Endodermal cell (in vitro differentiated cells): ENCODE measurements at regions not wholly inside any gene's neighbourhood (a gene's known extent, or its start where the extent isn't known, plus 50 kb on each side); places are given as distances from the start of the nearest gene placed in this dataset.

Experiments
- DNase-seq: peaks from one replicate; pipeline ENCODE4 v3.0.0-alpha.2; 2017
- H3K27ac ChIP-seq: 2 replicates; pipeline ENCODE4 v1.5.1; 2013; ENCODE audit warnings: mild to moderate bottlenecking, low read depth, low read length, moderate library complexity
- H3K27me3 ChIP-seq: 2 replicates; pipeline ENCODE4 v1.6.1; 2013; ENCODE audit warnings: mild to moderate bottlenecking, low read length, moderate library complexity; ENCODE audit not compliant: insufficient read depth, control insufficient read depth, poor library complexity, severe bottlenecking
- H3K36me3 ChIP-seq: 2 replicates; pipeline ENCODE4 v1.7.0; 2013; ENCODE audit warnings: mild to moderate bottlenecking, low read length, moderate library complexity; ENCODE audit not compliant: control insufficient read depth, insufficient read depth
- H3K4me1 ChIP-seq: one replicate; pipeline ENCODE4 v1.7.0; 2013; ENCODE audit warnings: low read length; ENCODE audit not compliant: control insufficient read depth, insufficient read depth
- H3K4me3 ChIP-seq: 2 replicates; pipeline ENCODE4 v1.5.1; 2013; ENCODE audit warnings: mild to moderate bottlenecking, low read length, moderate library complexity
- H3K9ac ChIP-seq: 2 replicates; pipeline ENCODE4 v1.6.1; 2013; ENCODE audit warnings: mild to moderate bottlenecking, low read length, moderate library complexity; ENCODE audit not compliant: poor library complexity, severe bottlenecking; ENCODE audit errors: extremely low read depth
- H3K9me3 ChIP-seq: 2 replicates; pipeline ENCODE4 v1.6.1; 2013; ENCODE audit warnings: mild to moderate bottlenecking, low read length, moderate library complexity; ENCODE audit not compliant: control insufficient read depth
- H3K27ac Mint-ChIP-seq: 2 replicates; pipeline ENCODE4 v1.8.0; 2020; ENCODE audit warnings: mixed read lengths
- H3K27me3 Mint-ChIP-seq: 2 replicates; pipeline ENCODE4 v1.8.0; 2021; ENCODE audit warnings: mild to moderate bottlenecking, mixed read lengths; ENCODE audit not compliant: insufficient read depth
- H3K36me3 Mint-ChIP-seq: 2 replicates; pipeline ENCODE4 v1.8.0; 2020; ENCODE audit warnings: low read depth, mixed read lengths
- H3K4me1 Mint-ChIP-seq: 2 replicates; pipeline ENCODE4 v1.8.0; 2020; ENCODE audit warnings: mixed read lengths
- H3K4me3 Mint-ChIP-seq: 2 replicates; pipeline ENCODE4 v1.8.0; 2020; ENCODE audit warnings: mild to moderate bottlenecking, moderate library complexity, mixed read lengths
- H3K9me3 Mint-ChIP-seq: 2 replicates; pipeline ENCODE4 v1.8.0; 2020; ENCODE audit warnings: mild to moderate bottlenecking, mixed read lengths
- WGBS, 2 experiments: methylation state at CpG; one replicate each; pipeline versions ENCODE4 v1.1.5 to v1.1.7; 2013; ENCODE audit warnings: missing lambda C conversion rate in 2 of 2, mixed read lengths in 1 of 2; ENCODE audit not compliant: insufficient coverage in 1 of 2, insufficient read length in 1 of 2; 5-methylcytosine and 5-hydroxymethylcytosine counted together
- TF ChIP-seq, protein P1 (sequence below): fragments of 200-600 bp; sonication (generic); conservative IDR thresholded peaks from 2 replicates; pipeline ENCODE4 v1.5.0; 2021; ENCODE audit warnings: antibody characterized with exemption, mild to moderate bottlenecking

DNA sequence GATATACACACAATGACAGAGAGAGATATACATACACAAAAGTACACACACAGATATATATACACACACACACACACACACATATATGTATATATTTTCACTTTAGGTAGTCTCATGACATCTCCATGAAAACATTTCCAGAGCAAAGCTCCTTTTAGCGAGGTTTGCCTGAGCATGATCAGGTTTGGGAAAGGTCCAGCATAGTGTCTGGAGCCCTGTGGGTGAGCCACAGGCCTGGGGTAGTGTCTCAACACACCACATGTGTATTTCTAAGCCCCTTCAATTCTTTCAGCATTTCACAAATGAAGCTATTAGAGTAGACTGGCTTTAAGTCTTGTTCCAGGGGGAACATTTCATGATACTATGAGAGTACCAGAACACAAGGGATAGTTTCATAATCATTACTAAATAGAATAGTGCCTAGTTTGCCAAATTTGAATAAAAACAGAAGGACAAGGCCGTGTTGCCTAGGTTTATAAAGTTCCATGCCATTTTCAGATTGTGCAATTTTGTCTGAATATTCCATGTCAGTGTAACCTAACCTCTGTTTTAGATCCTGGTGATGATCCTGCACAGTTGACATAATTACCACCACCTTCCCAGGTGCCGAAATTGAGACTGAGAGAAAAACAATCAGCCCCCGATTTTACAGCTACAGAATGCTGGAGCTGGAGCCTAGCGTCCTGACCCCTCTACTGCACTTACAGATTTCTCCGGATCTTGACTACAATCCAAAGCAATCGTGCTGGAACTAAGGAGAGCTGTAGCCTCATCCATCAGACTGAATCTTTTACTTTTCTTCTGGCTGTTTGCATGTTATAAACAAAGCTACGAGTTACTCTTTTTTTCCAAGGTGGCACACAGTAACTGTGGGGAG, 332.7 kb downstream of the CYRIA start:
- TF ChIP-seq, protein P1, sequence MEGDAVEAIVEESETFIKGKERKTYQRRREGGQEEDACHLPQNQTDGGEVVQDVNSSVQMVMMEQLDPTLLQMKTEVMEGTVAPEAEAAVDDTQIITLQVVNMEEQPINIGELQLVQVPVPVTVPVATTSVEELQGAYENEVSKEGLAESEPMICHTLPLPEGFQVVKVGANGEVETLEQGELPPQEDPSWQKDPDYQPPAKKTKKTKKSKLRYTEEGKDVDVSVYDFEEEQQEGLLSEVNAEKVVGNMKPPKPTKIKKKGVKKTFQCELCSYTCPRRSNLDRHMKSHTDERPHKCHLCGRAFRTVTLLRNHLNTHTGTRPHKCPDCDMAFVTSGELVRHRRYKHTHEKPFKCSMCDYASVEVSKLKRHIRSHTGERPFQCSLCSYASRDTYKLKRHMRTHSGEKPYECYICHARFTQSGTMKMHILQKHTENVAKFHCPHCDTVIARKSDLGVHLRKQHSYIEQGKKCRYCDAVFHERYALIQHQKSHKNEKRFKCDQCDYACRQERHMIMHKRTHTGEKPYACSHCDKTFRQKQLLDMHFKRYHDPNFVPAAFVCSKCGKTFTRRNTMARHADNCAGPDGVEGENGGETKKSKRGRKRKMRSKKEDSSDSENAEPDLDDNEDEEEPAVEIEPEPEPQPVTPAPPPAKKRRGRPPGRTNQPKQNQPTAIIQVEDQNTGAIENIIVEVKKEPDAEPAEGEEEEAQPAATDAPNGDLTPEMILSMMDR, result no peak
- Histone ChIP-seq H3K9me3 (no peaks in the 10 kb centered on the region), H3K4me3 (no peak overlapping the region), H3K27ac (no peak overlapping the region), H3K4me1 (peaks cover 13% of the 10 kb centered on the region), H3K9ac (no peak overlapping the region), H3K27me3 (no peaks in the 10 kb centered on the region), H3K36me3 (no peaks in the 10 kb centered on the region)
- H3K36me3 Mint-ChIP-seq, result no peaks in the 10 kb centered on the region
- H3K4me3 Mint-ChIP-seq, result no peak overlapping the region
- H3K27ac Mint-ChIP-seq, result no peak overlapping the region
- 93 to 95% methylated on average over 7 to 8 of the region's 8 CpGs for WGBS, 2 experiments
- H3K4me1 Mint-ChIP-seq, result peaks cover 29% of the 10 kb centered on the region
- no peaks in the 10 kb centered on the region for H3K9me3 Mint-ChIP-seq
- H3K27me3 Mint-ChIP-seq, result peaks cover 18% of the 10 kb centered on the region
- no peak for DNase-seq

DNA sequence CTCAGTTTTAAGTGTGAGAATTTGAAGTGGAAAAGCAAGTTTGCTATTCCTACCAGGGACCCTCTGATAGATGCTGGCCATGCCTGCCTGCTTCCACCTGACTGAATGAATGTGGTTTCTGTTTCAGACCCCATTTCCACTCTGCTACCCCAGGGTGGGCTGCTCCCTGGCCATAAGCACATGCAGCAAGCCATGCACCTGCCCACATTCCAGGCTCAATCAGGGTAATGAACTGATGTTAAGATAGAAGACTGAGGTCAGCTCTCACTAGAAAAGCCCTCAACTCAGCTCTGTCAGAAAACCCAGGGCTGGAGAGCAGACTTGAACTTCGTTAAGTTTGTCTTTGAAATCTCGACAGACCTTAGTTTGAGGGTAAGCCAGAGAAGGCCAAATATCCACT, 333.9 kb downstream of the CYRIA start:
- H3K27me3 Mint-ChIP-seq, result peaks cover 16% of the 10 kb centered on the region
- H3K9me3 ChIP-seq, result no peaks in the 10 kb centered on the region
- H3K27me3 ChIP-seq, result no peaks in the 10 kb centered on the region
- WGBS, 2 experiments, result 84% methylated on average over 2 of the region's 2 CpGs; no CpG with 5 or more reads in 1 of the 2 experiments
- H3K9me3 Mint-ChIP-seq, result no peaks in the 10 kb centered on the region
- H3K27ac ChIP-seq, result no peak overlapping the region
- H3K4me1 Mint-ChIP-seq, result peaks cover 31% of the 10 kb centered on the region
- TF ChIP-seq, protein P1, result no peak
- H3K27ac Mint-ChIP-seq, result no peak overlapping the region
- no peaks in the 10 kb centered on the region for H3K36me3 Mint-ChIP-seq
- no peak overlapping the region for H3K4me3 Mint-ChIP-seq
- peaks cover 13% of the 10 kb centered on the region for H3K4me1 ChIP-seq
- no peak overlapping the region for H3K4me3 ChIP-seq
- H3K9ac ChIP-seq, result no peak overlapping the region
- H3K36me3 ChIP-seq, result no peaks in the 10 kb centered on the region
- DNase-seq, result no peak

DNA sequence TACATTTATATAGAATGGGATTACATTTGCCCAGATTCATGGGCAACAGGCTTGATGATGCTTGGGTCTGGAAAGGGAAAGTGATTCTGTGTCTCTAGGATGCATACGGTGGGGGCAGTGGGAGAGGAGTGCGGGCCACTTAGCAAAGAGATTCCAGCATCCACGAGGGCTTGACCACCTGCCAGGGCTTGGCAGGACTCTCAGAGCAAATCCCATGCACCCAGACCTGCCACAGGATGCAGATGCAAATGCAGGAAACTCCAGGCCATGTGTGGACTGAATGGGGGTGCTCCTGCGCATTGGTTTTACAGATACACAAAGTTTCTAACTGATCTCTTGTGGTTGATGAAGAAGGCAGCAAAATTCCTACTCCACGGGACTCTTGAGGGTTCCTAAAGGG, 334.7 kb downstream of the CYRIA start:
- Histone ChIP-seq H3K27me3 (no peaks in the 10 kb centered on the region), H3K9me3 (no peaks in the 10 kb centered on the region), H3K9ac (no peak overlapping the region), H3K27ac (no peak overlapping the region), H3K4me3 (no peak overlapping the region), H3K36me3 (no peaks in the 10 kb centered on the region), H3K4me1 (peaks cover 13% of the 10 kb centered on the region)
- WGBS, 2 experiments, result 21 to 59% methylated on average over 4 to 5 of the region's 5 CpGs
- Mint-ChIP-seq H3K4me1 (peaks cover 31% of the 10 kb centered on the region), H3K9me3 (no peaks in the 10 kb centered on the region), H3K4me3 (no peak overlapping the region), H3K36me3 (no peaks in the 10 kb centered on the region), H3K27me3 (peaks cover 13% of the 10 kb centered on the region), H3K27ac (no peak overlapping the region)
- no peak for DNase-seq
- TF ChIP-seq, protein P1, result no peak
